ENCODE measurements at regions not wholly inside any gene's neighbourhood (a gene's known extent, or its start where the extent isn't known, plus 50 kb on each side); places are given as distances from the start of the nearest gene placed in this dataset.
"Not testable (repeated sequence)": the region's sequence is repeated elsewhere in the genome, so short reads cannot be mapped to it uniquely, and the experiment has no call there.

GRCh38 chr3:81198216-81198615, 563.2 kb downstream of the GBE1 start:
- no peak for TF ChIP-seq CTCF (IDR thresholded peaks at IDR 0.05; ENCODE audit: insufficient read depth, low read length)
- no peak overlapping the region for H3K4me3 ChIP-seq (ENCODE audit: low read depth, low read length)
- no peak for DNase-seq (ENCODE audit: low read depth)

- DNase-seq (ENCODE audit: low read depth): no peak
- TF ChIP-seq CTCF (IDR thresholded peaks at IDR 0.05; ENCODE audit: insufficient read depth, low read length): no peak
- H3K4me3 ChIP-seq (ENCODE audit: low read depth, low read length): no peak overlapping the region
These were observed 564.1 kb downstream of the GBE1 start for GRCh38 chr3:81197386-81197785.

GRCh38 chr3:81195478-81195877, 566.0 kb downstream of the GBE1 start:
- no peak for TF ChIP-seq CTCF (IDR thresholded peaks at IDR 0.05; ENCODE audit: insufficient read depth, low read length)
- no peak overlapping the region for H3K4me3 ChIP-seq (ENCODE audit: low read depth, low read length)
- no peak for DNase-seq (ENCODE audit: low read depth)

- no peak overlapping the region for H3K4me3 ChIP-seq (ENCODE audit: low read depth, low read length)
- no peak for DNase-seq (ENCODE audit: low read depth)
- no peak for TF ChIP-seq CTCF (IDR thresholded peaks at IDR 0.05; ENCODE audit: insufficient read depth, low read length)
These were observed 575.0 kb downstream of the GBE1 start for GRCh38 chr3:81186412-81186811.

- not testable (repeated sequence) for H3K4me3 ChIP-seq (ENCODE audit: low read depth, low read length); DNase-seq (ENCODE audit: low read depth)
These were observed 579.2 kb downstream of the GBE1 start for GRCh38 chr3:81182086-81182875.

- peak; percentile 12 for TF ChIP-seq CTCF (IDR thresholded peaks at IDR 0.05; ENCODE audit: insufficient read depth, low read length)
- peak; percentile 2 for DNase-seq (ENCODE audit: low read depth)
- no peak overlapping the region for H3K4me3 ChIP-seq (ENCODE audit: low read depth, low read length)
These were observed 587.9 kb downstream of the GBE1 start for GRCh38 chr3:81173514-81173913.

- no peak overlapping the region for H3K4me3 ChIP-seq (ENCODE audit: low read depth, low read length)
- TF ChIP-seq CTCF (IDR thresholded peaks at IDR 0.05; ENCODE audit: insufficient read depth, low read length): no peak
- DNase-seq (ENCODE audit: low read depth): no peak
These were observed 591.1 kb downstream of the GBE1 start for GRCh38 chr3:81170298-81170697.
